ENCODE measurements at regions not wholly inside any gene's neighbourhood (a gene's known extent, or its start where the extent isn't known, plus 50 kb on each side); places are given as distances from the start of the nearest gene placed in this dataset.
"Not testable (repeated sequence)": the region's sequence is repeated elsewhere in the genome, so short reads cannot be mapped to it uniquely, and the experiment has no call there.

DNA sequence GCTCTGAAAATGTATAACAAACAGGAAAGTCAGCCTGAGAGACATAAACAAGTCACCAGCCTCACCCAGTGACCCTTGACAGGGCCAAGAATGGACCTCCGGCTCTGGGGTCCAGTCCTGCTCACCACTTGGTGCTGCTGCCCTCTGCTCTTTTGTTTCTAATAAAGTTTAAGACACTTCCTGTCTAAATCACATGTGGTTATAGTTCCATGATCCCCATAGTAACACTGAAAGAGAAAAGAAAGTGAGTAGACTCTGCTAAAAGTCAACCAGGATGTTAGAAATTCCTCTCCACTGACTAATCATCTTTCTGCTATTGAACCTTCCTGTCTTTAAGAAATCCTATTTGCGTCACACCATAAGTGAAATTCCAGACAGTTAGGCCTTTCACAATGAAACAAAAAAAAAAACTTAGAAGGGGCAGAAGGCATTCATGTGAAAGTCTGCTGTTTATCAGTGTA is 179.2 kb upstream of the BET1 start:
- H3K27ac ChIP-seq, result peak overlapping the region; percentile 96
- H3K27me3 ChIP-seq (replicated peaks), result no peaks in the 10 kb centered on the region
- no peaks in the 10 kb centered on the region for H3K36me3 ChIP-seq (replicated peaks)
- TF ChIP-seq, protein P1, sequence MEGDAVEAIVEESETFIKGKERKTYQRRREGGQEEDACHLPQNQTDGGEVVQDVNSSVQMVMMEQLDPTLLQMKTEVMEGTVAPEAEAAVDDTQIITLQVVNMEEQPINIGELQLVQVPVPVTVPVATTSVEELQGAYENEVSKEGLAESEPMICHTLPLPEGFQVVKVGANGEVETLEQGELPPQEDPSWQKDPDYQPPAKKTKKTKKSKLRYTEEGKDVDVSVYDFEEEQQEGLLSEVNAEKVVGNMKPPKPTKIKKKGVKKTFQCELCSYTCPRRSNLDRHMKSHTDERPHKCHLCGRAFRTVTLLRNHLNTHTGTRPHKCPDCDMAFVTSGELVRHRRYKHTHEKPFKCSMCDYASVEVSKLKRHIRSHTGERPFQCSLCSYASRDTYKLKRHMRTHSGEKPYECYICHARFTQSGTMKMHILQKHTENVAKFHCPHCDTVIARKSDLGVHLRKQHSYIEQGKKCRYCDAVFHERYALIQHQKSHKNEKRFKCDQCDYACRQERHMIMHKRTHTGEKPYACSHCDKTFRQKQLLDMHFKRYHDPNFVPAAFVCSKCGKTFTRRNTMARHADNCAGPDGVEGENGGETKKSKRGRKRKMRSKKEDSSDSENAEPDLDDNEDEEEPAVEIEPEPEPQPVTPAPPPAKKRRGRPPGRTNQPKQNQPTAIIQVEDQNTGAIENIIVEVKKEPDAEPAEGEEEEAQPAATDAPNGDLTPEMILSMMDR (IDR thresholded peaks at IDR 0.05; ENCODE audit: low read depth, low read length, missing control alignments), result peak; percentile 15
- H3K4me3 ChIP-seq (ENCODE audit: low read depth, low read length), result no peak overlapping the region
- in situ Hi-C loops (cut with HindIII; ENCODE audit: low pct_ligation_motif_present, low sequenced_read_pairs), result no loop called here
- DNase-seq, result peak; percentile 87

DNA sequence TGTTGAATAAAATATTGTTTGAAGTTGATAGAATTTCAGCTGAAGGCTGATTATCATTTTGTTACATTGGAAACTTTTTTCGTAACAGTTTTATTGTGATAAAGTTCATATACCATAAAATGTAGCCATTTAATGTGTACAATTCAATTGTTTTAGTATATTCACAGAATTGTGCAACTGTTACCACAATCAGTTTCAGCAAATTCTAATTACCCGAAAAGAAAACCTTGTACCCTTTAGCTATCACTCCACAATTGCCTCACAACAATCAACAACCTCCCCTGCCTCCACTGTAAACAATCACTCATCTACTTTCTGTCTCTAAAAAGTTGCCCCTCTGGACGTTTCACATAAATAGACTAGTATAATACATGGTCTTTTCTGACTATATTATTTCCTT is 179.7 kb upstream of the BET1 start:
- in situ Hi-C loops (cut with HindIII; ENCODE audit: low pct_ligation_motif_present, low sequenced_read_pairs), result no loop called here
- Histone ChIP-seq H3K27ac (peak overlapping the region; percentile 96), H3K27me3 (replicated peaks) (no peaks in the 10 kb centered on the region), H3K36me3 (replicated peaks) (no peaks in the 10 kb centered on the region), H3K4me3 (ENCODE audit: low read depth, low read length) (no peak overlapping the region)
- DNase-seq, result no peak
- TF ChIP-seq, protein P1 (IDR thresholded peaks at IDR 0.05; ENCODE audit: low read depth, low read length, missing control alignments), result no peak

DNA sequence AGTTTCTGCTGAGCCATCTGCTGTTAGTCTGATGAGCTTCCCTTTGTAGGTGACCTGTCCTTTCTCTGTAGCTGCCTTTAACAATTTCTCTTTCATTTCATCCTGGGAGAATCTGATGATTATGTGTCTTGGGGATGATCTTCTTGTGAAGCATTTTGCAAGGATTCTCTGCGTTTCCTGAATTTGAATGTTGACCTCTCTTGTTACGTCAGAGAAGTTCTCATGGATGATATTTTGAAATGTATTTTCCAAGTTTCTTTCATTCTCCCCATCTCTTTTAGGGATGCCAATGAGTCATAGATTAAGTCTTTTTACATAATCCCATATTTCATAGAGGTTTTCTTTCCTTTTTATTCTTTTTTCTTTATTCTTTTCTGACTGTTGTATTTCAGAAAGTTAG is 184.2 kb upstream of the BET1 start:
- Histone ChIP-seq H3K27me3 (replicated peaks) (no peaks in the 10 kb centered on the region), H3K27ac (peak overlapping the region; percentile 86), H3K4me3 (ENCODE audit: low read depth, low read length) (no peak overlapping the region), H3K36me3 (replicated peaks) (no peaks in the 10 kb centered on the region)
- DNase-seq, result peak; percentile 32
- in situ Hi-C loops (cut with HindIII; ENCODE audit: low pct_ligation_motif_present, low sequenced_read_pairs), result no loop called here
- TF ChIP-seq, protein P1 (IDR thresholded peaks at IDR 0.05; ENCODE audit: low read depth, low read length, missing control alignments), result no peak

DNA sequence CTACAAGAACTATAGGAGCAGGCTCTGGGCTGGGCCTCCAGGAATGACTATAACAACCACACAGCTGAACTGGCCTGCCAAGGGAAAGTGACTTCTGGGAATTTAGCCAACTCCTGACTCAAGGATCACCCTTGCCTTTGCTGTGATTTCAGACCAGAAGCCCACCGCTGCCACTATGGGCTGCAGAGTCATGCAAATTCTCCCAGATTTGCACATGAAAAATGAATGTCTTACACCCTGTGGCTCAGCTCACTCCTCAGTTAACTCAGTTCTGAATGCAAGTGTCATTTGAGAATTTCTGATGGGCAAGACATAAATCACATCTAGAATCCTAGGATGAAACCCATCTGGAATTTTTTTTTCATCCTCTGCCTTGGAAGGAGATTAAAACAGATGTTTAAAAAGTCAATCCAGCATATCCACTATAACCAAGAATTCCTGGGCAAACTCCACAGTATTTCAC is 186.5 kb upstream of the BET1 start:
- no peak overlapping the region for H3K4me3 ChIP-seq (ENCODE audit: low read depth, low read length)
- peak; percentile 98 for DNase-seq
- TF ChIP-seq, protein P1 (IDR thresholded peaks at IDR 0.05; ENCODE audit: low read depth, low read length, missing control alignments), result no peak
- in situ Hi-C loops (cut with HindIII; ENCODE audit: low pct_ligation_motif_present, low sequenced_read_pairs), result no loop called here
- no peaks in the 10 kb centered on the region for H3K27me3 ChIP-seq (replicated peaks)
- no peaks in the 10 kb centered on the region for H3K36me3 ChIP-seq (replicated peaks)
- peak overlapping the region; percentile 68 for H3K27ac ChIP-seq

DNA sequence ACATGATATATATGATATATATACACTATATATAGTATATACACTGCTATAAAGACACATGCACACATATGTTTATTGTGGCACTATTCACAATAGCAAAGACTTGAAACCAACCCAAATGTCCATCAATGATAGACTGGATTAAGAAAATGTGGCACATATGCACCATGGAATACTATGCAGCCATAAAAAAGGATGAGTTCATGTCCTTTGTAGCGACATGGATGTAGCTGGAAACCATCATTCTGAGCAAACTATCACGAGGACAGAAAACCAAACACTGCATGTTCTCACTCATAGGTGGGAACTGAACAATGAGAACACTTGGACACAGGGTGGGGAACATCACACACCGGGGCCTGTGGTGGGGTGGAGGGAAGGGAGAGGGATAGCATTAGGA is 190.3 kb upstream of the BET1 start:
- H3K36me3 ChIP-seq (replicated peaks); H3K27me3 ChIP-seq (replicated peaks); H3K4me3 ChIP-seq (ENCODE audit: low read depth, low read length); DNase-seq; H3K27ac ChIP-seq; in situ Hi-C loops (cut with HindIII; ENCODE audit: low pct_ligation_motif_present, low sequenced_read_pairs): not testable (repeated sequence)

DNA sequence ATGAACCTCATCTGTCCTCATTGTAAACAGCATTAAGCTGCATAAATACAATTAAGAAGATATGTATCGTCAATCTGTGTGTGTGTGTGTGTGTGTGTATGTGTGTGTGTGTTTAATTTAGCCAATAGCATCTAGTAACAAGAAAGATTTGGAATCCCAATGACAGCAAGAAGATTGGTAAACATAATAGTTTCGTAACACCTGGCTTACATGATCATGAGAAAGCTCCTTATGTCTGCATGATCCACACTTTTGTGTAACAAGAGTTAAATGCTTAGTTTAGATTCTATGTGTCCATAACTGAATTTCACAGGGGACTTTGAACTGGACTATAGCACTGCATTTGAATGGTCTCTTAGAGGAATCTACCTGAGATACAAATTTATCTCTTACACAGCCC is 191.0 kb upstream of the BET1 start:
- in situ Hi-C loops (cut with HindIII; ENCODE audit: low pct_ligation_motif_present, low sequenced_read_pairs), result no loop called here
- H3K27me3 ChIP-seq (replicated peaks), result no peaks in the 10 kb centered on the region
- TF ChIP-seq, protein P1 (IDR thresholded peaks at IDR 0.05; ENCODE audit: low read depth, low read length, missing control alignments), result no peak
- no peaks in the 10 kb centered on the region for H3K36me3 ChIP-seq (replicated peaks)
- H3K27ac ChIP-seq, result no peak overlapping the region
- no peak overlapping the region for H3K4me3 ChIP-seq (ENCODE audit: low read depth, low read length)
- no peak for DNase-seq

All from brain microvascular endothelial cell (primary cell).